ENCODE measurements at regions not wholly inside any gene's neighbourhood (a gene's known extent, or its start where the extent isn't known, plus 50 kb on each side); places are given as distances from the start of the nearest gene placed in this dataset.

DNA sequence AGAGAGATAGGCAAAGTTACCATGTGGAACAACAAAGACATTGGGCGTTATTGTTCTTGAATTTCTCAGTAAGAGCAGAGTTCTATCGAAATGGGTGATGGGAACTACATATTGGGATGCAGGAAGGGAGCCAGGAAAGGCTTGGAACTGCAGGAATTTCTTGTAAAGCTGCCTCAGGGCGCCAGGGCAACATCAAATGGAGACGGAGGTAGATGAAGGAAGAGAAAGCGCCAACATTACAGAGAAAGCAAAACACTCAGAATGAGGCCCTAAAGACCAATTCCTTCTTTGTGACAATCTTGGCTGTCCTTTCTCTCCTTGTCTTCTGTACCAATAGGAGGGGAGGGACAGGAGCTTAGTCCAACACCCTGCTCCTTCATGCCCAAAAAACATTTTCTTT, 148.4 kb downstream of the RPAP3 start:
- Histone ChIP-seq H3K27ac (no peak overlapping the region), H3K4me1 (no peaks in the 10 kb centered on the region), H3K27me3 (no peaks in the 10 kb centered on the region), H3K9me3 (peaks cover 0 to 16% of the 10 kb centered on the region in 2 donors), H3K36me3 (no peaks in the 10 kb centered on the region), H3K4me3 (no peak overlapping the region)
- TF ChIP-seq, protein P1, sequence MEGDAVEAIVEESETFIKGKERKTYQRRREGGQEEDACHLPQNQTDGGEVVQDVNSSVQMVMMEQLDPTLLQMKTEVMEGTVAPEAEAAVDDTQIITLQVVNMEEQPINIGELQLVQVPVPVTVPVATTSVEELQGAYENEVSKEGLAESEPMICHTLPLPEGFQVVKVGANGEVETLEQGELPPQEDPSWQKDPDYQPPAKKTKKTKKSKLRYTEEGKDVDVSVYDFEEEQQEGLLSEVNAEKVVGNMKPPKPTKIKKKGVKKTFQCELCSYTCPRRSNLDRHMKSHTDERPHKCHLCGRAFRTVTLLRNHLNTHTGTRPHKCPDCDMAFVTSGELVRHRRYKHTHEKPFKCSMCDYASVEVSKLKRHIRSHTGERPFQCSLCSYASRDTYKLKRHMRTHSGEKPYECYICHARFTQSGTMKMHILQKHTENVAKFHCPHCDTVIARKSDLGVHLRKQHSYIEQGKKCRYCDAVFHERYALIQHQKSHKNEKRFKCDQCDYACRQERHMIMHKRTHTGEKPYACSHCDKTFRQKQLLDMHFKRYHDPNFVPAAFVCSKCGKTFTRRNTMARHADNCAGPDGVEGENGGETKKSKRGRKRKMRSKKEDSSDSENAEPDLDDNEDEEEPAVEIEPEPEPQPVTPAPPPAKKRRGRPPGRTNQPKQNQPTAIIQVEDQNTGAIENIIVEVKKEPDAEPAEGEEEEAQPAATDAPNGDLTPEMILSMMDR (IDR thresholded peaks at IDR 0.05) = no peak
- DNase-seq (ENCODE audit: low spot score) = no peak

DNA sequence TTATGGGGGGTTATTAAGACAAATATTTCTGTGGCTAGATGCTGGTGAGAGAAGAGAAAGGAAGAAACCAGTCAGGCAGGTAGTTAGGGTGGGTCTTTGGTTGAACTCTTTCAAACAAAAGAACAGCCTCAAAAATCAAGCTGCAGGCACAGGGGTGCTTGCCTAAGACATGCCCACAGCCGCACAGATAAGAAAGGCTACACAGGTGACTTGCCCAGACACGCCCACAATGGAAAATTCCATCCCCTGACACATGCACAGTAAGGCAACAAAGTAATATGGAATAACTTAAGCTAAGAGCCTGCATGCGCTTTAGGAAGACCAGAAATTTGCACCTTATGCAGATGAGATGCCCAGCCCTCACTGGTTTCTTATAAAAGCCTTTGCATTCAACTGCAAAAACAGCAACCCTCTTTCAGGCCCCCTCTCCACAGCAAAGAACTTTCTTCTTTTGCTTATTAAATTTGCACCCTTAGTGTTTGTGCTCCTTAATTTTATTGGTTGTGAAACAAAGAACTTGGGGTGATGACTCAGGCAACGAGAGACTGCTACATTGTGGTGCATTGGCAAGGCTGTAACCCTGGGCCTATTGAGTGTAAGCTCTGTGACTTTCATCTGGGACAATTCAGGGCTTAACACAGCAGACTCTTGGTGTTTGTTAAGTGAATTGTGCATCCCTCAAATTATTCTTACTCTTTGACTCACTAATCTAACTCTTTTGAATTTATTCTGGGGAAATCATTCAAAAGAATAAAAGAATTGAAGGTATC, 149.4 kb downstream of the RPAP3 start:
- TF ChIP-seq, protein P1 (IDR thresholded peaks at IDR 0.05) = no peak
- no peak for DNase-seq (ENCODE audit: low spot score)
- H3K27ac ChIP-seq = no peak overlapping the region

DNA sequence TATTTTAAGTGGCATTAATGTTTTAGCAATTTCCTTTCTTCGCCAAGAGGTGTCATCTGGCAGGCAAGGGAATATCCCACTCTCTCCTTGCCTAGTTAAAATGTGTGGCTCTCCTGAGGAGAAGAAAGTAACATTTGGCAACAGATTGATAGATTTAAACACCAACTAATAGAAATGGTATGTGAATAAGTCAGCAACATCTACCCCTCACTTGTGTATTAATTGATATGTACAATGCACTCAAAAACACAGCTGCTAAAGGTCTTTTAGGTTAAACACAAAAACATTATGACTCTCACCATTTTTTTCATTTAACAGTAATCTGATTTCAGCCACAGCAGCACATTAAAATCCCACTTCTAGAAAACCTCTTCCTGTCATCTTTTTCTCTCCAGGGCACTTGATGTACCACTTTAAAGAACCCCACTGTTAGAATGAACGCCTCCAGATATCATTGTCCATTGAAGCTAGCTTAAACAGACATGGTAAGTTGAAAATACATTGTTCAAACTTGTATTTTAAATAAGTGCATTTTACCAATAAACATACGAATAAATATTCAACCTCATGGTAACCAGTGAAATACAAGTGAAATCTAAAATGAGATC, 151.7 kb downstream of the RPAP3 start:
- Histone ChIP-seq H3K9me3 (peaks cover 0 to 20% of the 10 kb centered on the region in 2 donors), H3K4me1 (no peaks in the 10 kb centered on the region), H3K27ac (no peak overlapping the region), H3K27me3 (no peaks in the 10 kb centered on the region), H3K4me3 (no peak overlapping the region), H3K36me3 (no peaks in the 10 kb centered on the region)
- TF ChIP-seq, protein P1 (IDR thresholded peaks at IDR 0.05) = no peak
- DNase-seq (ENCODE audit: low spot score) = no peak

More for the DNA sequence above, 149.4 kb downstream of the RPAP3 start:
- Histone ChIP-seq H3K9me3 (peaks cover 0 to 20% of the 10 kb centered on the region in 2 donors), H3K4me3 (no peak overlapping the region), H3K36me3 (no peaks in the 10 kb centered on the region), H3K27me3 (no peaks in the 10 kb centered on the region), H3K4me1 (no peaks in the 10 kb centered on the region)

- DNase-seq (ENCODE audit: low spot score) = no peak
- Histone ChIP-seq H3K4me3 (no peak overlapping the region), H3K27me3 (no peaks in the 10 kb centered on the region), H3K9me3 (peaks cover 0 to 20% of the 10 kb centered on the region in 2 donors), H3K4me1 (no peaks in the 10 kb centered on the region), H3K27ac (no peak overlapping the region), H3K36me3 (no peaks in the 10 kb centered on the region)
- TF ChIP-seq, protein P1 (IDR thresholded peaks at IDR 0.05) = no peak
These were observed 152.6 kb downstream of the RPAP3 start for GRCh38 chr12:47553266-47553665.

GRCh38 chr12:47551426-47551851, 154.4 kb downstream of the RPAP3 start:
- H3K36me3 ChIP-seq = no peaks in the 10 kb centered on the region
- DNase-seq (ENCODE audit: low spot score) = no peak

More at GRCh38 chr12:47551426-47551851, 154.4 kb downstream of the RPAP3 start:
- Histone ChIP-seq H3K9me3 (peaks cover 0 to 20% of the 10 kb centered on the region in 2 donors), H3K27me3 (no peaks in the 10 kb centered on the region), H3K4me3 (no peak overlapping the region), H3K4me1 (no peaks in the 10 kb centered on the region), H3K27ac (peak overlapping the region in 1 of 2 donors; percentile 23)
- TF ChIP-seq, protein P1 (IDR thresholded peaks at IDR 0.05) = no peak
